ENCODE measurements at regions not wholly inside any gene's neighbourhood (a gene's known extent, or its start where the extent isn't known, plus 50 kb on each side); places are given as distances from the start of the nearest gene placed in this dataset.

DNA sequence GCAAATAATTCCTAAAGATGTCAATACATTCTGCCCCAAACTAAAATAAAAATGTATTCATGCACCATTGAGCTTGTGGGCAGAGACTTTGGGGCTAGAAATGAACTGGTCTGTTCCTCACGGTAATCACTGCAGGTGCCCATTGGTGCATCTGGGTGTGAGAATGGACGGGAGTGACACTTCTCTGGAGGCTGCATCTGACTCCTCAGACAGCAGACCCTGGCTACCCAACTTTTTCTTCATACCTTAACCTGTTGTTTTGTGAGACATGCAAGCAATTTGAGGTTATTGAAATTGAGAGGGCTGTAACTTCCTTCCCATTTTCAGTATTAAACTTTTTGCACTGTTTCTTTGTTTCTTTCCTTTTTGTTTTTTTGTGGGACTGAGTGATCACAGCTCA, 333.4 kb downstream of the ICE1 start:
- TF ChIP-seq, protein P1, sequence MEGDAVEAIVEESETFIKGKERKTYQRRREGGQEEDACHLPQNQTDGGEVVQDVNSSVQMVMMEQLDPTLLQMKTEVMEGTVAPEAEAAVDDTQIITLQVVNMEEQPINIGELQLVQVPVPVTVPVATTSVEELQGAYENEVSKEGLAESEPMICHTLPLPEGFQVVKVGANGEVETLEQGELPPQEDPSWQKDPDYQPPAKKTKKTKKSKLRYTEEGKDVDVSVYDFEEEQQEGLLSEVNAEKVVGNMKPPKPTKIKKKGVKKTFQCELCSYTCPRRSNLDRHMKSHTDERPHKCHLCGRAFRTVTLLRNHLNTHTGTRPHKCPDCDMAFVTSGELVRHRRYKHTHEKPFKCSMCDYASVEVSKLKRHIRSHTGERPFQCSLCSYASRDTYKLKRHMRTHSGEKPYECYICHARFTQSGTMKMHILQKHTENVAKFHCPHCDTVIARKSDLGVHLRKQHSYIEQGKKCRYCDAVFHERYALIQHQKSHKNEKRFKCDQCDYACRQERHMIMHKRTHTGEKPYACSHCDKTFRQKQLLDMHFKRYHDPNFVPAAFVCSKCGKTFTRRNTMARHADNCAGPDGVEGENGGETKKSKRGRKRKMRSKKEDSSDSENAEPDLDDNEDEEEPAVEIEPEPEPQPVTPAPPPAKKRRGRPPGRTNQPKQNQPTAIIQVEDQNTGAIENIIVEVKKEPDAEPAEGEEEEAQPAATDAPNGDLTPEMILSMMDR (IDR thresholded peaks at IDR 0.05; ENCODE audit: extremely low read depth in 1 of 2, insufficient read depth in 1 of 2, low read depth in 1 of 2, low read length in 2 of 2): no peak
- TF ChIP-seq POLR2A (IDR thresholded peaks at IDR 0.05; ENCODE audit: low read depth, low read length): no peak
- TF ChIP-seq MYC (IDR thresholded peaks at IDR 0.05; ENCODE audit: low read depth, low read length): no peak
- TF ChIP-seq POLR2AphosphoS5 (IDR thresholded peaks at IDR 0.05; ENCODE audit: insufficient read depth, low read depth, low read length): no peak
- TF ChIP-seq, protein P2, sequence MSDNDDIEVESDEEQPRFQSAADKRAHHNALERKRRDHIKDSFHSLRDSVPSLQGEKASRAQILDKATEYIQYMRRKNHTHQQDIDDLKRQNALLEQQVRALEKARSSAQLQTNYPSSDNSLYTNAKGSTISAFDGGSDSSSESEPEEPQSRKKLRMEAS (IDR thresholded peaks at IDR 0.05; ENCODE audit: insufficient read depth, insufficient read length): no peak
- no peak for TF ChIP-seq EZH2 (IDR thresholded peaks at IDR 0.05; ENCODE audit: borderline replicate concordance, low read depth, low read length, severe bottlenecking)
- no peak for TF ChIP-seq FOS (IDR thresholded peaks at IDR 0.05; ENCODE audit: borderline replicate concordance, insufficient read depth, low read length)
- TF ChIP-seq JUN (IDR thresholded peaks at IDR 0.05; ENCODE audit: borderline replicate concordance, insufficient read depth, insufficient read length, low read depth): no peak
- TF ChIP-seq GATA2 (IDR thresholded peaks at IDR 0.05; ENCODE audit: insufficient read depth, insufficient read length, low read depth, low read length): no peak
